Spleen (tissue), 7 donors: ENCODE measurements at regions not wholly inside any gene's neighbourhood (a gene's known extent, or its start where the extent isn't known, plus 50 kb on each side); places are given as distances from the start of the nearest gene placed in this dataset.

Experiments used
- POLR2A ChIP-seq, 3 donors: fragments of 450-650 bp; IDR thresholded peaks; one replicate each; pipeline ENCODE4 v1.5.1; 2017; ENCODE audit warnings: antibody characterized with exemption in 3 of 3, mild to moderate bottlenecking in 1 of 3
- POLR2AphosphoS5 ChIP-seq, 3 donors: sonication (generic); formaldehyde crosslinking; IDR thresholded peaks; one replicate each; pipeline ENCODE4 v1.5.1; 2017; ENCODE audit warnings: antibody characterized with exemption in 3 of 3
- TF ChIP-seq, protein P1 (sequence below), 11 experiments: fragments of 200-600 bp in 7 of 11; fragments of 450-650 bp in 4 of 11; sonication (generic) in 4 of 11; IDR thresholded peaks in 8 of 11; conservative IDR thresholded peaks in 3 of 11; 1 replicate in 7 of 11; 2 replicates in 4 of 11; pipeline versions ENCODE4 v1.4.0 to v1.8.0; 2016 to 2021; ENCODE audit warnings: antibody characterized with exemption in 11 of 11, inconsistent platforms in 4 of 11, mild to moderate bottlenecking in 1 of 11
- donor health status: DM: no; HTN: no; CAD: no; lungs with moderate emphysema.
- donor health status: DM: no; HTN: no; CAD: no.
- donor health status: DM: no; HTN: no; CAD: no.

DNA sequence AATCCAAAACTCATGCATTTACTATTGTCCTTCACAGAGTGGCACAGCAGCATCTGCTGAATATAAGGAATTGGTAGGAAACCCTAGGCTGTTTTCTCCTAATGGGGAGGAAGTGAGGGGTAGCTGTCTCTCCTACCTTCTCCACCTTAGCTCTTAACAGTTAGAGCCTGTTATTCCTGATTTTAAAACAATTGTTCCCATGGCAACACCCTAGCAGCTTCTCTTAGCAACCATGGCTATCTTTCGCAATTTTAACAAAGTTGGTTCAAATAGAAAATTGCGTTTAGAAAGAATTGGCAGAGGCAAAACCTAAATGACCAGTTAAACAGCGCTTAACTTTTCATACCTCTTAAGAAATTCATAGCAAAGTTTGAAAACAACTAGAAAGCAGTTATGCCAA, 603.4 kb upstream of the AUTS2 start:
- TF ChIP-seq, protein P1, sequence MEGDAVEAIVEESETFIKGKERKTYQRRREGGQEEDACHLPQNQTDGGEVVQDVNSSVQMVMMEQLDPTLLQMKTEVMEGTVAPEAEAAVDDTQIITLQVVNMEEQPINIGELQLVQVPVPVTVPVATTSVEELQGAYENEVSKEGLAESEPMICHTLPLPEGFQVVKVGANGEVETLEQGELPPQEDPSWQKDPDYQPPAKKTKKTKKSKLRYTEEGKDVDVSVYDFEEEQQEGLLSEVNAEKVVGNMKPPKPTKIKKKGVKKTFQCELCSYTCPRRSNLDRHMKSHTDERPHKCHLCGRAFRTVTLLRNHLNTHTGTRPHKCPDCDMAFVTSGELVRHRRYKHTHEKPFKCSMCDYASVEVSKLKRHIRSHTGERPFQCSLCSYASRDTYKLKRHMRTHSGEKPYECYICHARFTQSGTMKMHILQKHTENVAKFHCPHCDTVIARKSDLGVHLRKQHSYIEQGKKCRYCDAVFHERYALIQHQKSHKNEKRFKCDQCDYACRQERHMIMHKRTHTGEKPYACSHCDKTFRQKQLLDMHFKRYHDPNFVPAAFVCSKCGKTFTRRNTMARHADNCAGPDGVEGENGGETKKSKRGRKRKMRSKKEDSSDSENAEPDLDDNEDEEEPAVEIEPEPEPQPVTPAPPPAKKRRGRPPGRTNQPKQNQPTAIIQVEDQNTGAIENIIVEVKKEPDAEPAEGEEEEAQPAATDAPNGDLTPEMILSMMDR (IDR thresholded peaks at IDR 0.05 in 8 of 11, conservative IDR thresholded peaks at IDR 0.05 in 3 of 11), result no peak
- no peak for TF ChIP-seq POLR2A (IDR thresholded peaks at IDR 0.05)
- no peak for TF ChIP-seq POLR2AphosphoS5 (IDR thresholded peaks at IDR 0.05)
